ENCODE measurements at regions not wholly inside any gene's neighbourhood (a gene's known extent, or its start where the extent isn't known, plus 50 kb on each side); places are given as distances from the start of the nearest gene placed in this dataset.
A peak's percentile ranks its signal among the peaks of the same experiment; 100 is the strongest.
"Not testable (repeated sequence)": the region's sequence is repeated elsewhere in the genome, so short reads cannot be mapped to it uniquely, and the experiment has no call there.

DNA sequence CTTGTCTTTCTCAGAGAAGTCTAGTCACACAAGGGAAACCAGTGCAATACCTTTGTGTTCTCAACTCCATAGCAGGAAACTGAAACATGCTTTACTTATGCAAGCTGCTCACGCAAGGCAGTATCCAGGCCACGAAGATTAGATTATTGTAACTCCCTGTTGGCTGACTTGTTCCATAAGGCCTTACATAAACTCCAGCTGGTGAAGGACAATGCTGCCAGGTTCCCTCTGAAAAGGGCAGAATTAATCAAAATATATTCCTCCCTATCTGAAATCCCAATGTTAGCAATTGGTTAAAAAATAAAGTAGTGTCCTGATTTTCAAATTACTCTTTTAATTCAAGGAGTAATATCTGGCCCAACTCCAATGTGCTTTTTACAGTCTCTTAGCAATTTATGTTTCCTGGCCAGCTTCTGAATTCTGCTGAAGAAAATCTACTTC, 966.6 kb downstream of the HACE1 start:
- no peak for DNase-seq (ENCODE audit: low spot score)

DNA sequence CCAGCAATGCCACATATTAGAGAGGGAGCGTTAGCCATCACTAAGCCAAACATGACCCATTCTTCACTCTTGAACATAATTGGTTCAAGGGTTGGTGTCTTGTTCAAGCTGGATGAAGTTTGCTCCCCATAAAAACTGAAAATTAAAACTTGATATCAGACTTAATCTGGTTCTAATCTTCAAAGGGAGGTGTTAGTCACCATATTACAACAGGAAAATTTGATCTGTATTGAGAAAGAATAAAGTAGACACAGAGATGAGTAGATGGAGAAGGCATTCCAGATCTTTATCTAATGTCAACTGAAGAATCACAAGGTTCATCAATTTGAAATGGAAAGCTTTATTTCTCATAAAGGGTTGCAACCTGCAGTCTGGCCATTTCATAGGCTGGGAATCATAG, 972.8 kb downstream of the HACE1 start:
- DNase-seq (ENCODE audit: low spot score), result no peak

GRCh38 chr6:103885446-103885845, 974.3 kb downstream of the HACE1 start:
- DNase-seq (ENCODE audit: low spot score), result no peak

GRCh38 chr6:103879800-103880199, 979.9 kb downstream of the HACE1 start:
- DNase-seq (ENCODE audit: low spot score), result no peak

DNA sequence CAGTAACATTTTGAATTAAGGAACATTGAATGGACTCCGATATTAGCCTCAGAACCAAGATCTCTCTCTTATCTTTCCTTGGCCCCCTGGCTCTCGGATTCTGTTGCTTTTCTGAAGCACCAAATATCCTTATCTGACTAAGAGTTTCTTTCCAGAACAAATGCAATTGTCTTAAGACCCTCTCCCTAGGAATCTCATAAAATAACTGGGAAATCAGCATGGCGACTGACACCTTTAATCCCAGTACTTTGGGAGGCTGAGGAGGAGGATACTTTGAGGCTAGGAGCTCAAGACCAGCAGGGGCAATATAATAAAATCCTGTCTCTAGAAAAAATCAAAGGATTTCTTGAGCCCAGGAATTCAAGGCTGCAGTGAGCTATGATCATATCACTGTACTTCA, 984.5 kb downstream of the HACE1 start:
- DNase-seq (ENCODE audit: low spot score), result no peak

DNA sequence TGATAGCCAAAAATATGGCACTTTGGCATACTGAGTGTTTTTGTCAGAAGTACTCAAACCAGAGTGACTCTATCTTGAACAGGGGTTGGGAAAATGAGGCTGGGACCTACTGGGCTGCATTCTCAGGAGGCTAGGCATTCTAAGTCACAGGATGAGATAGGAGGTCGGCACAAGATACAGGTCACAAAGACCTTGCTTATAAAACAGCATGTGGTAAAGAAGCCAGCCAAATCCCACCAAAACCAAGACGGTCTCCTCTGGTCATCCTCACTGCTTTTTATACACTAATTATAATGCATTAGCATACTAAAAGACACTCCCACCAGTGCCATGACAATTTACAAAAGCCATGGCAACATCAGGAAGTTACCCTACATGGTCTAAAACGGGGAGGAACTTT, 985.1 kb downstream of the HACE1 start:
- DNase-seq (ENCODE audit: low spot score), result no peak

DNA sequence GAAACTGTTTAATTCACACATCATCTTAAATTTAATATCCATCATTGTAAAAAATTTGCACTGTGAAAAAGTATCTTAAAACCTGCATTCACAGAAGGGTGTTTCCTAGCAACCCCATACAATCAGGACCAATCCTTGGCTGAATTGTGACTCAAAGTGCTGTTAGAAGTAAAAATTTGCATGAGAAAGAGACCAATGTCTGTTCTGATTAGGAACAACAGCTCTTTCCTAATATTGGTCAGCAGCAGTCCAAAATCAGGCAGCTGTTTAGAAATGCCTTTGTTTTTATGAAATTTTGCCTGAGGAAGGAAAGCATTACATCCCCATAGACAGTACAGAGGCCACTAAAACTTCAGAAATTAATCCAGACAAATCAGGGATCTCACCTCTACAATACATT, 987.0 kb downstream of the HACE1 start:
- no peak for DNase-seq (ENCODE audit: low spot score)

- DNase-seq (ENCODE audit: low spot score), result no peak
Observed at GRCh38 chr6:103872233-103872632, 987.5 kb downstream of the HACE1 start.

GRCh38 chr6:103870970-103871369, 988.7 kb downstream of the HACE1 start:
- DNase-seq (ENCODE audit: low spot score), result no peak

GRCh38 chr6:103862297-103862696, 997.4 kb downstream of the HACE1 start:
- DNase-seq (ENCODE audit: low spot score), result no peak

DNA sequence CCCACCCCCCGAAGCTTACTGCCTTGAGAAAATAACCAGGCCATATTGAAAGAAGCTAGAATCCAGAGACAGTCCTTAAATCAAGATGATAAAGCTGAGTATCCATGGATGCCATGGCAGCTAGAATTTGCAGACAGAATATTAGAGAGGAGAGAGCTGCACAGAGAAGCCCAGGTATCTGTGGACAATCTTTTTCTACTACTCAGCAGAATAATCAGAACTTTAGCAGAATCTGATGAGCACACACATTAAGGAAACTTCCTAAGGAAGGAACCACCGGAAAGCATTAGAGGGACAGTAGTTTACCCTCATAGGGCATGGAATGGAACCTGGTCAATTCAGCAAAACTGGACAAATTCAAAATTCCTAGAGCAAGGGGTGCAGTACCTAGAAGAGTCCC, 1001.7 kb downstream of the HACE1 start:
- DNase-seq (ENCODE audit: low spot score), result no peak

GRCh38 chr6:103855750-103856149, 1004.0 kb downstream of the HACE1 start:
- DNase-seq (ENCODE audit: low spot score), result no peak

DNA sequence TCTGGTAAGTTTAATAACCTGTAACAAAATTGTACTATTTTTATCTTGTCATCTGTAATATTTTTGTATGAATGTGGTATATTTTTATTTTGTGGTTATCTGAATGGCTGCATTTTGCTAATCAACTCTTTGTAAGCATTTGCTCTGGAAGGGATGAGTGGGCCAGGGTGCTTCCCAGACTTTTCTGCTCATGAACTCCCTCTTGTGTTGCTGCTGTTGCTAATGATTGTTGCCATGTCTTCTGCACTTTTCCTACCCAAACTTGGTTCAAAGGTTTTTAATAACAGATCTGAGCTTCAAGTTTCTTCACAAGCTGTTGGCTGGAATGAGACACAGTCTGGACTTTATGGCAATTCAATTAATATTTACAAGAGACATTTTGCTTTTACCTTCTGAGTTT, 1005.7 kb downstream of the HACE1 start:
- DNase-seq (ENCODE audit: low spot score), result no peak

DNA sequence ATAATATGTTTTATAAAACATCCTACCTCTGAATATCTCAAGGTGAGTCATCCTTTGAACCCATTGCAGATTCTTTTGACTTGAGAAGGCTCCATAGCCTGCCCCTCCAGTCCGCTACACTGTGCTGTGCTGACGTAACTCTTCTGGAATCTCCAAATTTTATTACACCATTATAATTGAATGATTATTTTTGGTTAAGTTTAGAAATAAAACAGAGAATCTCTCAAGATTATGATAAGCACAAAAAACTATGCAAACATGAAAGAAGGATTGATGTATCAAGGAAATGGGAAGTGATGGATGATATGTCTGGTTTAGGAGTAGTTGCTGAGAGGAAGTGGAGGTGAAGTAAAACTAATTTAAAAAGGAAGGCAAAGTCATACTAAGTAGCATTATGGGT, 1021.3 kb downstream of the HACE1 start:
- DNase-seq (ENCODE audit: low spot score), result no peak

- DNase-seq (ENCODE audit: low spot score), result no peak
Observed at GRCh38 chr6:103826209-103826608, 1033.5 kb downstream of the HACE1 start.

- no peak for DNase-seq (ENCODE audit: low spot score)
Observed at GRCh38 chr6:103820148-103820547, 1039.6 kb downstream of the HACE1 start.

- no peak for DNase-seq (ENCODE audit: low spot score)
Observed at GRCh38 chr6:103819509-103819908, 1040.2 kb downstream of the HACE1 start.

GRCh38 chr6:103812970-103813369, 1046.7 kb downstream of the HACE1 start:
- no peak for DNase-seq (ENCODE audit: low spot score)

- DNase-seq (ENCODE audit: low spot score), result not testable (repeated sequence)
Observed at GRCh38 chr6:103801901-103802479, 1057.7 kb downstream of the HACE1 start.

GRCh38 chr6:103799971-103800670, 1059.6 kb downstream of the HACE1 start:
- DNase-seq (ENCODE audit: low spot score), result no peak

DNA sequence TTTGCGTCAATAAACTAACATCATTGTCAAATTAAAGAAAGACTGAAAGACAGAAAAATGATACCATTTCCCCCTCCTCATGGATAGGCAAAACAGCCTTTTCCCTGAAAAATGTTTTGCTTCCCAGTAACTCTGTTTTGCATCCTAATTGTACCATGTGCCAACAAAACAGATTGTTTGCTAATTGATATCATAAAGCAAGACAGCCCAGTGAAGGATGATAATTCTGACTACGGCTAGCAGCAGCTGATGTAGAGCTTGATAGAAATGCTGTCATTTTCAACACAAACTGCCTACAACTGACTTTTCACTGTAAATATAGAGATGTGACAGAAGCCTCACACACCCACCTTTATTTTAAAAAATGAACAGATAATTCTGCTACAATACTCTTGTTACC, 1061.6 kb downstream of the HACE1 start:
- DNase-seq (ENCODE audit: low spot score), result no peak

DNA sequence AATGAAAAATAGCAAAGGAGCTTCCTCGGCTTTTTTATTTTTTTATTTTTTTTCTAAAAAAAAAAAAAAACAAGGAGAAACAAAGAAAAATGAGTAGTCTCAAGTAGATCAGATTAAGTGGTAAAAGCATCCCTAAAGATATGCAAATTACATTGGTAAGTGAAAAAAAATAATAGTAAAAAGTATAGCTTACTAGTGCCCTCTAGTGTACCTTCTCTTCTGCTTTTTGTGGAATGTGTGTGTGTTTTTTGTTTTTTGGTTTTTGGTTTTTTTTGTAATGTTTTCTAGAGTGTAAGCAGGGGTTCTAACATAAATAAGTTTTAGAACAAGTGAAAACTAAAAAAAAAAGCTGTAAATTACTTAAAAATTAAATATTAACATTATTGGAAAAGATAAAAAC, 1062.0 kb downstream of the HACE1 start:
- peak; percentile 6 for DNase-seq (ENCODE audit: low spot score)

GRCh38 chr6:103791458-103791857, 1068.3 kb downstream of the HACE1 start:
- no peak for DNase-seq (ENCODE audit: low spot score)

DNA sequence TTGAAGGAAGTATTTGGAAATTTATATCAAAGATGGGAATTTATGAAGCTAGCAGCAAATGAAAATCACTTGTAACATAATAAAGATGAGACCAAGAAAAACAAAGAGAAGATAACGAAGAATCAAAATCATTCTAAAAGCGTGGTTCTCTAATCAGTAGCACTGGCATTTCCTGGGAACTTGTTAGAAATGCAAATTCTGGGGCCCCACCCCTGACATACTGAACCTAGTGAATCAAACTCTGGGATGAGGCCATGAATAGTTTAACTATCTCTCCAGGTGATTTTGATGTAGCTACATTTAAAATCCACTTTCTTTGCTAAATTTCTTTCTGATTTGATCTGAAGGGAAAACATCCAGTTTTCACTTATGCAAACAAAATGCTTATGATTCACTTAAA, 1075.6 kb downstream of the HACE1 start:
- DNase-seq (ENCODE audit: low spot score), result no peak
